SK-N-SH (cell line): ENCODE measurements at regions not wholly inside any gene's neighbourhood (a gene's known extent, or its start where the extent isn't known, plus 50 kb on each side); places are given as distances from the start of the nearest gene placed in this dataset.

Source experiments
- CTCF ChIA-PET: fragments of 300-600, 350-600 bp; formaldehyde crosslinking; extraction: SDS; loops from one replicate; lab custom pipeline; 2021; lab: Yijun Ruan, JAX
- POLR2A ChIA-PET: fragments of 350-600 bp; sonication (Branson Sonifier 250); formaldehyde crosslinking; extraction: SDS; loops from one replicate; lab custom pipeline; 2020; ENCODE audit warnings: antibody characterized with exemption, inconsistent platforms; lab: Yijun Ruan, JAX
- DNase-seq: peaks from one replicate; pipeline ENCODE4 v3.0.0; 2012
- H2AFZ ChIP-seq: fragments of 200-600 bp; sonication (generic); 2 replicates; pipeline ENCODE4 v1.8.1; 2016; ENCODE audit warnings: antibody characterized with exemption, mild to moderate bottlenecking, low read depth
- H3F3A ChIP-seq: fragments of 200-600 bp; sonication (generic); replicated peaks from 2 replicates; pipeline ENCODE3; 2016; ENCODE audit warnings: antibody characterized with exemption, mild to moderate bottlenecking; ENCODE audit not compliant: insufficient read depth
- H3K27ac ChIP-seq, 2 experiments: fragments of 200-500 bp in 1 of 2; fragments of 200-600 bp in 1 of 2; sonication (Bioruptor generic) in 1 of 2; sonication (generic), shearing (Covaris generic) in 1 of 2; 2 replicates each; pipeline versions ENCODE4 v1.5.1 to v1.6.1; 2014 to 2016; ENCODE audit warnings: low read depth in 2 of 2, inconsistent platforms in 1 of 2, low read length in 1 of 2, mild to moderate bottlenecking in 1 of 2, mixed read lengths in 1 of 2
- H3K27me3 ChIP-seq: fragments of 200-600 bp; sonication (generic), shearing (Covaris generic); 2 replicates; pipeline ENCODE4 v1.6.1; 2016; ENCODE audit warnings: mixed run types; ENCODE audit not compliant: insufficient read depth
- H3K36me3 ChIP-seq, 2 experiments: fragments of 200-500 bp in 1 of 2; fragments of 200-600 bp in 1 of 2; sonication (Bioruptor generic) in 1 of 2; sonication (generic) in 1 of 2; replicated peaks in 1 of 2; 2 replicates each; pipeline versions ENCODE3 to v1.5.1; 2014 to 2016; ENCODE audit warnings: low read length in 1 of 2, mild to moderate bottlenecking in 1 of 2; ENCODE audit not compliant: insufficient read depth in 2 of 2, control insufficient read depth in 1 of 2
- H3K4me1 ChIP-seq, 2 experiments: fragments of 200-500 bp in 1 of 2; fragments of 200-600 bp in 1 of 2; sonication (Bioruptor generic) in 1 of 2; sonication (generic), shearing (Covaris generic) in 1 of 2; 2 replicates each; pipeline versions ENCODE4 v1.5.1 to v1.6.1; 2014 to 2016; ENCODE audit warnings: low read depth in 1 of 2, low read length in 1 of 2, mixed run types in 1 of 2; ENCODE audit not compliant: insufficient read depth in 2 of 2, control insufficient read depth in 1 of 2
- H3K4me2 ChIP-seq: fragments of 200-600 bp; sonication (generic), shearing (Covaris generic); 2 replicates; pipeline ENCODE4 v1.6.1; 2017; ENCODE audit warnings: mixed run types
- H3K4me3 ChIP-seq, 2 experiments: fragments of 200-500 bp in 1 of 2; fragments of 200-600 bp in 1 of 2; sonication (Bioruptor generic) in 1 of 2; sonication (generic), shearing (Covaris generic) in 1 of 2; 2 replicates each; pipeline versions ENCODE4 v1.5.1 to v1.8.1; 2014 to 2016; ENCODE audit warnings: low read depth in 2 of 2, inconsistent platforms in 1 of 2, low read length in 1 of 2, mild to moderate bottlenecking in 1 of 2, mixed read lengths in 1 of 2, moderate library complexity in 1 of 2
- H3K79me2 ChIP-seq: fragments of 200-600 bp; sonication (generic); 2 replicates; pipeline ENCODE4 v1.8.1; 2017; ENCODE audit warnings: mild to moderate bottlenecking; ENCODE audit not compliant: insufficient read depth
- H3K9ac ChIP-seq: fragments of 200-600 bp; sonication (generic); 2 replicates; pipeline ENCODE4 v1.6.1; 2017; ENCODE audit warnings: mixed run types
- H3K9me2 ChIP-seq: fragments of 200-600 bp; sonication (generic); 2 replicates; pipeline ENCODE4 v1.6.1; 2017; ENCODE audit warnings: mixed run types
- H3K9me3 ChIP-seq: fragments of 200-600 bp; sonication (generic); 2 replicates; pipeline ENCODE4 v1.6.1; 2017; ENCODE audit warnings: mixed run types, mild to moderate bottlenecking, moderate library complexity
- H4K20me1 ChIP-seq: fragments of 200-600 bp; sonication (generic); 2 replicates; pipeline ENCODE4 v1.6.1; 2017; ENCODE audit warnings: mild to moderate bottlenecking, mixed run types; ENCODE audit not compliant: insufficient read depth
- EZH2phosphoT487 ChIP-seq: fragments of 200-600 bp; sonication (generic); IDR thresholded peaks from 2 replicates; pipeline ENCODE4 v1.6.1; 2017; ENCODE audit warnings: low read depth, mixed run types, mild to moderate bottlenecking, antibody characterized with exemption, moderate library complexity, borderline replicate concordance
- FOXJ3 ChIP-seq: sonication (generic); formaldehyde crosslinking; IDR thresholded peaks from 2 replicates; pipeline ENCODE4 v1.5.1; 2020; ENCODE audit warnings: mild to moderate bottlenecking, missing genetic modification reagents
- FOXM1 ChIP-seq: IDR thresholded peaks from 2 replicates; pipeline ENCODE4 v1.4.0; 2012; ENCODE audit warnings: low read depth, mild to moderate bottlenecking
- RCOR1 ChIP-seq: fragments of 150-350 bp; IDR thresholded peaks from 2 replicates; pipeline ENCODE4 v1.6.1; 2017; ENCODE audit warnings: antibody characterized with exemption, low read length
- RFX5 ChIP-seq: IDR thresholded peaks from 2 replicates; pipeline ENCODE4 v1.6.1; 2012; ENCODE audit warnings: mild to moderate bottlenecking, improper control_type of control experiment, low read length
- TCF12 ChIP-seq: IDR thresholded peaks from 2 replicates; pipeline ENCODE4 v1.4.0; 2012
- TEAD4 ChIP-seq: IDR thresholded peaks from 2 replicates; pipeline ENCODE4 v1.4.0; 2012; ENCODE audit warnings: mild to moderate bottlenecking, borderline replicate concordance; ENCODE audit not compliant: insufficient read depth
- WGBS: methylation state at CpG from one replicate; pipeline ENCODE4 v1.1.6; 2017; ENCODE audit warnings: low lambda C conversion rate; 5-methylcytosine and 5-hydroxymethylcytosine counted together
- TF ChIP-seq, protein P1 (sequence below): IDR thresholded peaks from 2 replicates; pipeline ENCODE4 v1.6.1; 2012; ENCODE audit warnings: mild to moderate bottlenecking, low read depth, low read length, moderate library complexity

GRCh38 chr11:106242718-106243415, 165.4 kb downstream of the AASDHPPT start:
- Histone ChIP-seq H3K4me3 (no peak overlapping the region), H3K9me2 (no peaks in the 10 kb centered on the region), H3K4me2 (no peak overlapping the region), H3K9me3 (no peaks in the 10 kb centered on the region), H3F3A (peaks cover 2% of the 10 kb centered on the region), H3K27ac (peak overlapping the region in 1 of 2 experiments; percentile 9; a peak in 1 of 4 replicates), H2AFZ (0 out of 2 replicates have a peak overlapping the region, but pooled peaks have one; percentile 33), H3K9ac (no peak overlapping the region), H4K20me1 (no peaks in the 10 kb centered on the region), H3K4me1 (no peaks in the 10 kb centered on the region), H3K36me3 (no peaks in the 10 kb centered on the region), H3K27me3 (no peaks in the 10 kb centered on the region), H3K79me2 (no peaks in the 10 kb centered on the region)
- TF ChIP-seq TCF12 (no peak), RCOR1 (no peak), FOXJ3 (CRISPR knock-in tag) (no peak), FOXM1 (no peak), EZH2phosphoT487 (no peak), TEAD4 (no peak), RFX5 (no peak)
- 15% methylated on average over 2 of the region's 2 CpGs for WGBS
- CTCF ChIA-PET, result no interaction called here
- POLR2A ChIA-PET, result no interaction called here
- no peak for DNase-seq

DNA sequence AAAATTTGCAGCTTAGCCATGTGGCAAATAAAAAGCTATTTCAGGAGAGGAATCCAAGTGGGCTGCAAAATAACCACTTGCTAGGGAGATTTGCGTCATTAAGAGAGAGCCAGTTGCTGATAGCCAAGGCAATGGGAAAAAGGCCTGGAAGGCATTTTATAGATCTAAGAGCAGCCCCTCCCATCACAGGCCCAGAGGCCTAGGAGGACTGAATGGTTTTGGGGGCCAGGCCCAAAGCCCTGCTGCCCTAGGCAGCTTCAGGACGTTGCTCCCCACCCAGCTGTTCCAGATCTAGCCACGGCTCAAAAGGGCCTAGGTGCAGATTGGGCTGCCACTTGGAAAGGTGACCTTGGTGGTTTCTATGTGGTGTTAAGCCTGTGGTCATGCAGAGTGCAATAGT, 169.0 kb downstream of the AASDHPPT start:
- no peaks in the 10 kb centered on the region for H3K27me3 ChIP-seq
- no peaks in the 10 kb centered on the region for H3K4me1 ChIP-seq
- CTCF ChIA-PET, result interaction anchor here (0.6 kb wide), 1 partner anchor 298 kb away, joined by 3 read pairs; no protein-coding TSS in a partner anchor
- H3K9ac ChIP-seq, result no peak overlapping the region
- H3K36me3 ChIP-seq, result no peaks in the 10 kb centered on the region
- 35% methylated on average over 2 of the region's 3 CpGs for WGBS
- H3K4me2 ChIP-seq, result no peak overlapping the region
- DNase-seq, result no peak
- H3K9me3 ChIP-seq, result no peaks in the 10 kb centered on the region
- no peaks in the 10 kb centered on the region for H4K20me1 ChIP-seq
- H2AFZ ChIP-seq, result no peak overlapping the region
- no peak overlapping the region for H3K4me3 ChIP-seq
- TF ChIP-seq, protein P1, sequence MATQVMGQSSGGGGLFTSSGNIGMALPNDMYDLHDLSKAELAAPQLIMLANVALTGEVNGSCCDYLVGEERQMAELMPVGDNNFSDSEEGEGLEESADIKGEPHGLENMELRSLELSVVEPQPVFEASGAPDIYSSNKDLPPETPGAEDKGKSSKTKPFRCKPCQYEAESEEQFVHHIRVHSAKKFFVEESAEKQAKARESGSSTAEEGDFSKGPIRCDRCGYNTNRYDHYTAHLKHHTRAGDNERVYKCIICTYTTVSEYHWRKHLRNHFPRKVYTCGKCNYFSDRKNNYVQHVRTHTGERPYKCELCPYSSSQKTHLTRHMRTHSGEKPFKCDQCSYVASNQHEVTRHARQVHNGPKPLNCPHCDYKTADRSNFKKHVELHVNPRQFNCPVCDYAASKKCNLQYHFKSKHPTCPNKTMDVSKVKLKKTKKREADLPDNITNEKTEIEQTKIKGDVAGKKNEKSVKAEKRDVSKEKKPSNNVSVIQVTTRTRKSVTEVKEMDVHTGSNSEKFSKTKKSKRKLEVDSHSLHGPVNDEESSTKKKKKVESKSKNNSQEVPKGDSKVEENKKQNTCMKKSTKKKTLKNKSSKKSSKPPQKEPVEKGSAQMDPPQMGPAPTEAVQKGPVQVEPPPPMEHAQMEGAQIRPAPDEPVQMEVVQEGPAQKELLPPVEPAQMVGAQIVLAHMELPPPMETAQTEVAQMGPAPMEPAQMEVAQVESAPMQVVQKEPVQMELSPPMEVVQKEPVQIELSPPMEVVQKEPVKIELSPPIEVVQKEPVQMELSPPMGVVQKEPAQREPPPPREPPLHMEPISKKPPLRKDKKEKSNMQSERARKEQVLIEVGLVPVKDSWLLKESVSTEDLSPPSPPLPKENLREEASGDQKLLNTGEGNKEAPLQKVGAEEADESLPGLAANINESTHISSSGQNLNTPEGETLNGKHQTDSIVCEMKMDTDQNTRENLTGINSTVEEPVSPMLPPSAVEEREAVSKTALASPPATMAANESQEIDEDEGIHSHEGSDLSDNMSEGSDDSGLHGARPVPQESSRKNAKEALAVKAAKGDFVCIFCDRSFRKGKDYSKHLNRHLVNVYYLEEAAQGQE, result no peak
- H3F3A ChIP-seq, result peaks cover 2% of the 10 kb centered on the region
- H3K79me2 ChIP-seq, result no peaks in the 10 kb centered on the region
- no peaks in the 10 kb centered on the region for H3K9me2 ChIP-seq
- no peak overlapping the region for H3K27ac ChIP-seq
- POLR2A ChIA-PET, result no interaction called here
